ENCODE measurements at regions not wholly inside any gene's neighbourhood (a gene's known extent, or its start where the extent isn't known, plus 50 kb on each side); places are given as distances from the start of the nearest gene placed in this dataset.

- no peak overlapping the region for H3K9ac ChIP-seq (ENCODE audit: insufficient read depth in 1 of 2, low read depth in 2 of 2, low read length in 2 of 2)
- H3K27ac ChIP-seq (ENCODE audit: extremely low read depth, low read depth, low read length), result no peak overlapping the region
- H3K79me2 ChIP-seq (ENCODE audit: control insufficient read depth, insufficient read depth, low read length), result no peaks in the 10 kb centered on the region
- no peaks in the 10 kb centered on the region for H3K9me1 ChIP-seq (ENCODE audit: control insufficient read depth, insufficient read depth, low read length)
- 2% methylated on average over 5 of the region's 5 CpGs for WGBS (ENCODE audit: insufficient coverage, low coverage, missing lambda C conversion rate)
- H3K27me3 ChIP-seq (ENCODE audit: control insufficient read depth in 2 of 2, insufficient read depth in 2 of 2, low read length in 2 of 2), result no peaks in the 10 kb centered on the region
- H3K36me3 ChIP-seq (ENCODE audit: control insufficient read depth, insufficient read depth, low read length), result no peaks in the 10 kb centered on the region
- no peak for ATAC-seq
- no peak overlapping the region for H2AFZ ChIP-seq (ENCODE audit: low read depth, low read length)
- intact Hi-C loops (cut with micrococcal nuclease), result no loop called here
- TF ChIP-seq ZNF77 (CRISPR knock-in tag; IDR thresholded peaks at IDR 0.05) (no peak), ZMIZ1 (IDR thresholded peaks at IDR 0.05; ENCODE audit: low read depth in 2 of 2, low read length in 2 of 2) (no peak)
- BruUV-seq (replicated peaks), result no TSS peak
- in situ Hi-C loops (cut with MboI), result no loop called here
- ChIA-PET CTCF (ENCODE audit: low intra/inter-chr PET ratio) (no interaction called here), POLR2A (no interaction called here)
- no peaks in the 10 kb centered on the region for H3K4me1 ChIP-seq (replicated peaks in 1 of 2; ENCODE audit: control insufficient read depth in 2 of 2, insufficient read depth in 2 of 2, low read length in 2 of 2)
- FAIRE-seq, result no peak
- no peaks in the 10 kb centered on the region for H4K20me1 ChIP-seq (replicated peaks; ENCODE audit: control insufficient read depth, insufficient read depth, low read length)
- no peak for DNase-seq (ENCODE audit: extremely low read depth in 1 of 4, low spot score in 3 of 4)
- no peak overlapping the region for H3K4me2 ChIP-seq (ENCODE audit: insufficient read depth, low read length)
- no peak overlapping the region for H3K4me3 ChIP-seq
- H3K9me3 ChIP-seq (replicated peaks; ENCODE audit: control insufficient read depth, insufficient read depth, low read depth, low read length), result no peaks in the 10 kb centered on the region; the same call in 1 of the 2 replicates
Observed at GRCh38 chr6:114588726-114589125, 245.9 kb upstream of the HS3ST5 start.

- Histone ChIP-seq H3K4me1 (replicated peaks in 1 of 2; ENCODE audit: control insufficient read depth in 2 of 2, insufficient read depth in 2 of 2, low read length in 2 of 2) (no peaks in the 10 kb centered on the region), H3K27ac (ENCODE audit: extremely low read depth, low read depth, low read length) (no peak overlapping the region), H3K79me2 (ENCODE audit: control insufficient read depth, insufficient read depth, low read length) (no peaks in the 10 kb centered on the region), H4K20me1 (replicated peaks; ENCODE audit: control insufficient read depth, insufficient read depth, low read length) (no peaks in the 10 kb centered on the region), H3K9me1 (ENCODE audit: control insufficient read depth, insufficient read depth, low read length) (no peaks in the 10 kb centered on the region), H3K9ac (ENCODE audit: insufficient read depth in 1 of 2, low read depth in 2 of 2, low read length in 2 of 2) (no peak overlapping the region), H3K27me3 (ENCODE audit: control insufficient read depth in 2 of 2, insufficient read depth in 2 of 2, low read length in 2 of 2) (no peaks in the 10 kb centered on the region), H3K36me3 (ENCODE audit: control insufficient read depth, insufficient read depth, low read length) (no peaks in the 10 kb centered on the region), H3K9me3 (replicated peaks; ENCODE audit: control insufficient read depth, insufficient read depth, low read depth, low read length) (no peaks in the 10 kb centered on the region; the same call in 1 of the 2 replicates), H3K4me3 (no peak overlapping the region), H3K4me2 (ENCODE audit: insufficient read depth, low read length) (no peak overlapping the region), H2AFZ (ENCODE audit: low read depth, low read length) (no peak overlapping the region)
- CTCF ChIA-PET (ENCODE audit: low intra/inter-chr PET ratio), result no interaction called here
- intact Hi-C loops (cut with micrococcal nuclease), result no loop called here
- in situ Hi-C loops (cut with MboI), result no loop called here
- no peak for TF ChIP-seq HNRNPH1 (optimal IDR thresholded peaks at IDR 0.05; ENCODE audit: low read depth, low read length)
- TF ChIP-seq STAG1 (CRISPR knock-in tag; IDR thresholded peaks at IDR 0.05; ENCODE audit: borderline replicate concordance), result no peak
- TF ChIP-seq ZBED1 (IDR thresholded peaks at IDR 0.05), result no peak
- TF ChIP-seq SREBF2 (CRISPR knock-in tag; IDR thresholded peaks at IDR 0.05), result no peak
- TF ChIP-seq ZKSCAN3 (CRISPR knock-in tag; IDR thresholded peaks at IDR 0.05), result no peak
- TF ChIP-seq ZNF511 (CRISPR knock-in tag; IDR thresholded peaks at IDR 0.05), result no peak
- no peak for TF ChIP-seq GATAD2B (IDR thresholded peaks at IDR 0.05; ENCODE audit: borderline replicate concordance)
- TF ChIP-seq HEY1 (CRISPR knock-in tag; IDR thresholded peaks at IDR 0.05; ENCODE audit: borderline replicate concordance), result no peak
- TF ChIP-seq ZNF3 (CRISPR knock-in tag; IDR thresholded peaks at IDR 0.05), result no peak
- no peak for TF ChIP-seq SAP30 (IDR thresholded peaks at IDR 0.05; ENCODE audit: borderline replicate concordance, insufficient read depth, low read depth, low read length, poor library complexity, severe bottlenecking)
- POLR2A ChIA-PET, result no interaction called here
- 0% methylated on average over 2 of the region's 2 CpGs for WGBS (ENCODE audit: insufficient coverage, low coverage, missing lambda C conversion rate)
- DNase-seq (ENCODE audit: extremely low read depth in 1 of 4, low spot score in 3 of 4) (no peak), FAIRE-seq (no peak), ATAC-seq (no peak)
- no TSS peak for BruUV-seq (replicated peaks)
Observed at GRCh38 chr6:114586298-114586697, 243.5 kb upstream of the HS3ST5 start.

All from K562 (cell line).